Natural killer cell (primary cell): ENCODE measurements at regions not wholly inside any gene's neighbourhood (a gene's known extent, or its start where the extent isn't known, plus 50 kb on each side); places are given as distances from the start of the nearest gene placed in this dataset.

Experiments used
- ATAC-seq, 3 donors: fragments of 150-1000 bp in 2 of 3; fragments of 200-7000 bp in 1 of 3; cut with Tn5 transposase; 1 replicate in 1 of 3; 2 replicates in 2 of 3; pipeline ENCODE4 v1.10.0; 2021; ENCODE audit warnings: mild to moderate bottlenecking in 2 of 3, moderate library complexity in 2 of 3
- DNase-seq, 2 donors: peaks; one replicate each; pipeline versions ENCODE4 v3.0.0 to v3.0.0-alpha.2; 2013 to 2021; ENCODE audit warnings: mixed read lengths in 1 of 2
- H3K27ac ChIP-seq: one replicate; pipeline ENCODE4 v1.5.1; 2013; ENCODE audit warnings: mild to moderate bottlenecking, low read length
- H3K27me3 ChIP-seq: one replicate; pipeline ENCODE4 v1.6.1; 2013; ENCODE audit warnings: low read length; ENCODE audit not compliant: control insufficient read depth, insufficient read depth
- H3K36me3 ChIP-seq: one replicate; pipeline ENCODE4 v1.6.1; 2013; ENCODE audit warnings: low read length; ENCODE audit not compliant: control insufficient read depth, insufficient read depth
- H3K4me1 ChIP-seq: one replicate; pipeline ENCODE4 v1.6.1; 2013; ENCODE audit warnings: low read length; ENCODE audit not compliant: control insufficient read depth, insufficient read depth
- H3K4me3 ChIP-seq: one replicate; pipeline ENCODE4 v1.5.1; 2013; ENCODE audit warnings: low read length
- H3K9me3 ChIP-seq: one replicate; pipeline ENCODE4 v1.6.1; 2013; ENCODE audit warnings: low read length; ENCODE audit not compliant: control insufficient read depth, insufficient read depth
- H3K27ac Mint-ChIP-seq, 2 donors: one replicate each; pipeline ENCODE4 v1.8.0; 2022; ENCODE audit warnings: mild to moderate bottlenecking in 2 of 2, mixed read lengths in 2 of 2, moderate library complexity in 1 of 2
- H3K27me3 Mint-ChIP-seq, 2 donors: one replicate each; pipeline ENCODE4 v1.8.0; 2022; ENCODE audit warnings: low read depth in 2 of 2, mixed read lengths in 2 of 2
- H3K36me3 Mint-ChIP-seq: one replicate; pipeline ENCODE4 v1.8.0; 2022; ENCODE audit warnings: mixed read lengths
- H3K4me1 Mint-ChIP-seq, 2 donors: one replicate each; pipeline ENCODE4 v1.8.0; 2022; ENCODE audit warnings: mixed read lengths in 2 of 2
- H3K4me3 Mint-ChIP-seq: one replicate; pipeline ENCODE4 v1.8.0; 2022; ENCODE audit warnings: mild to moderate bottlenecking, moderate library complexity, mixed read lengths
- H3K9me3 Mint-ChIP-seq, 2 donors: one replicate each; pipeline ENCODE4 v1.8.0; 2022; ENCODE audit warnings: mixed read lengths in 2 of 2
- CTCF ChIP-seq: fragments of 200-600 bp; IDR thresholded peaks from one replicate; pipeline ENCODE4 v1.8.0; 2022; ENCODE audit warnings: antibody characterized with exemption
- WGBS: methylation state at CpG from one replicate; pipeline ENCODE4 v1.1.7; 2013; ENCODE audit warnings: missing lambda C conversion rate; ENCODE audit not compliant: insufficient coverage; 5-methylcytosine and 5-hydroxymethylcytosine counted together
- intact Hi-C: fragments of 100-400 bp; cut with micrococcal nuclease; formaldehyde crosslinking; loops from one replicate; pipeline ENCODE4 v1.14.2; 2022

- H3K36me3 ChIP-seq: no peaks in the 10 kb centered on the region
- Mint-ChIP-seq H3K27me3 (peaks cover 0 to 5% of the 10 kb centered on the region in 2 donors), H3K36me3 (no peaks in the 10 kb centered on the region), H3K9me3 (no peaks in the 10 kb centered on the region), H3K4me1 (no peaks in the 10 kb centered on the region), H3K27ac (no peak overlapping the region), H3K4me3 (no peak overlapping the region)
- no peak for TF ChIP-seq CTCF
- H3K4me3 ChIP-seq: no peak overlapping the region
- no peaks in the 10 kb centered on the region for H3K4me1 ChIP-seq
- H3K27ac ChIP-seq: no peak overlapping the region
- ATAC-seq (no peak), DNase-seq (no peak)
- H3K27me3 ChIP-seq: peaks cover 2% of the 10 kb centered on the region
- intact Hi-C loops: no loop called here
- 89% methylated on average over 2 of the region's 2 CpGs for WGBS
- H3K9me3 ChIP-seq: no peaks in the 10 kb centered on the region
Observed at GRCh38 chr5:155974369-155974768, 352.6 kb upstream of the SGCD start.

GRCh38 chr5:155978850-155979249, 348.1 kb upstream of the SGCD start:
- Histone ChIP-seq H3K4me1 (no peaks in the 10 kb centered on the region), H3K27me3 (no peaks in the 10 kb centered on the region), H3K27ac (no peak overlapping the region), H3K36me3 (no peaks in the 10 kb centered on the region), H3K4me3 (no peak overlapping the region), H3K9me3 (no peaks in the 10 kb centered on the region)
- ATAC-seq (no peak), DNase-seq (no peak)
- no peak for TF ChIP-seq CTCF
- 72% methylated on average over 3 of the region's 3 CpGs for WGBS
- H3K27me3 Mint-ChIP-seq: peaks cover 0 to 5% of the 10 kb centered on the region in 2 donors
- no peaks in the 10 kb centered on the region for H3K9me3 Mint-ChIP-seq
- no peaks in the 10 kb centered on the region for H3K4me1 Mint-ChIP-seq
- no peak overlapping the region for H3K27ac Mint-ChIP-seq
- no peaks in the 10 kb centered on the region for H3K36me3 Mint-ChIP-seq
- no peak overlapping the region for H3K4me3 Mint-ChIP-seq
- intact Hi-C loops: no loop called here

- WGBS: 77% methylated on average over 3 of the region's 3 CpGs
- no peaks in the 10 kb centered on the region for H3K27me3 ChIP-seq
- peaks cover 0 to 3% of the 10 kb centered on the region in 2 donors for H3K9me3 Mint-ChIP-seq
- H3K4me1 Mint-ChIP-seq: no peaks in the 10 kb centered on the region
- ATAC-seq (no peak), DNase-seq (no peak)
- no peak overlapping the region for H3K27ac ChIP-seq
- intact Hi-C loops: no loop called here
- no peak overlapping the region for H3K4me3 ChIP-seq
- TF ChIP-seq CTCF: no peak
- H3K4me1 ChIP-seq: no peaks in the 10 kb centered on the region
- no peak overlapping the region for H3K4me3 Mint-ChIP-seq
- H3K36me3 Mint-ChIP-seq: no peaks in the 10 kb centered on the region
- H3K27ac Mint-ChIP-seq: no peak overlapping the region
- H3K27me3 Mint-ChIP-seq: peaks cover 2 to 6% of the 10 kb centered on the region in 2 donors
- H3K36me3 ChIP-seq: no peaks in the 10 kb centered on the region
- no peaks in the 10 kb centered on the region for H3K9me3 ChIP-seq
Observed at GRCh38 chr5:155982354-155982753, 344.6 kb upstream of the SGCD start.

- Mint-ChIP-seq H3K4me3 (no peak overlapping the region), H3K27me3 (peaks cover 2 to 6% of the 10 kb centered on the region in 2 donors), H3K27ac (no peak overlapping the region), H3K36me3 (no peaks in the 10 kb centered on the region), H3K4me1 (no peaks in the 10 kb centered on the region), H3K9me3 (peaks cover 0 to 3% of the 10 kb centered on the region in 2 donors)
- no peak for ATAC-seq
- H3K4me3 ChIP-seq: no peak overlapping the region
- no peaks in the 10 kb centered on the region for H3K9me3 ChIP-seq
- H3K4me1 ChIP-seq: no peaks in the 10 kb centered on the region
- 89% methylated on average over 3 of the region's 3 CpGs for WGBS
- no peak overlapping the region for H3K27ac ChIP-seq
- H3K36me3 ChIP-seq: no peaks in the 10 kb centered on the region
- H3K27me3 ChIP-seq: no peaks in the 10 kb centered on the region
- no peak for TF ChIP-seq CTCF
- intact Hi-C loops: no loop called here
- DNase-seq: no peak
Observed at GRCh38 chr5:155983954-155984353, 343.0 kb upstream of the SGCD start.
